ENCODE measurements at regions not wholly inside any gene's neighbourhood (a gene's known extent, or its start where the extent isn't known, plus 50 kb on each side); places are given as distances from the start of the nearest gene placed in this dataset.
"Not testable (repeated sequence)": the region's sequence is repeated elsewhere in the genome, so short reads cannot be mapped to it uniquely, and the experiment has no call there.

DNA sequence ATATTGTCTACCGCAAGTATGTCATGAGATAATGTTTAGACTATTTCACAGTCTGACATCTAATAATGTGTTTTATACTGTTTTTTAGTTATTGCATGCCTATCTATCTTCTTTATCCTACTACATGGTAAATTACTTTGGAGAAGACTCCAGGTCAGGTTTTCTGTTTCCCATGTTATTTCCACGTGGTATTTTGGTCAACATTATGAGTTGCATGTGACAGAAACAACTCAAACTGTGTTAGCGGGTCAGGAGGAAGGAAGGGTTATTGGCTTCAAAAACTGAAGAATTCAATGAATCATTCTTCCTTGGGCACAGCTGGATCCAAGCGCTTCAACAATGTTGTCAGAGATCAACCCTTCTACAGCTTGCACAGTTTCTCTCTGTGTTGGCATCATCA is 252.1 kb upstream of the CCNG1 start:
- no peak for DNase-seq

DNA sequence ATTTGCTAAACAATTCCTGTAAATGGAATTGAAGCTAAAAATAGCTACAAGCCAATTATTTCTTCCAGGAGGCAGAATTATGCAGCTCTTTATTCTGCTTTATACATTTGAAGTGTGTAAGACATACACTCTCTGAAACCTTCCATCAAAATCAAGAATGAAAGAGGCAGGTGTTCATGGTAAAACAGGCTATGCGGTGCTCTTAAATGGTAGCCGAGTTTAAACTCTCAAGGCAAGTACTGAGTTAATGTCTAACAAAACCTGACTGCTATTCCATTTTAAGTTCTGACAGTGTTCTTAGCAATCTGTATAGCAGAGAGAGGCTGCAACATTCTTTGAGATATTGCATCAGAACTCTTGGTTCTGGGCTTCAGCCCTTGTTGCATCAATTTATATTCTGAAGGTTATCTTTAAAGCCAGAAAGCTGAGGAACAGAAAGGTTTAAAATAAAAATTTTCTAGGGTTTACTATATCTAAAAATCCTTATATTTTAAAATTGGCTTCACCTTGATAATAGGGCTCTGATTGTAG is 248.3 kb upstream of the CCNG1 start:
- no peak for DNase-seq

DNA sequence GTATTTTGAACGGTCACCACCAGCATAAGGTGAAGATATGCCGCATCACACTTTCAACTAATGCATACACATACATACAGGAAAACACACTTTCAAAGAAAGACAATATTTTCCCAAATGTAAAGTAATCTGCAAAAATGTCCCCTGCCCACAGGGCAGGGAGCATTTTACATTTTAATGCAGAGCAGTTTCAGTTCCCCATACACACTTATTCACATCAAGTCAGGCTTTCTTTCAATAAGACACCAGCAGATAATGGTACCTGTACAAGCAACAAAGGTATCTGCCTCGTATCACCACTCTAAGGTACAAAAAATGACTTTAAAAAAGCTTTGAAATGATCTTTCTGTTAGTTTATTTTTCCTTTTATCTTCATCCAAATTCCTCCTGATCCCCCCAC is 247.1 kb upstream of the CCNG1 start:
- no peak for DNase-seq

DNA sequence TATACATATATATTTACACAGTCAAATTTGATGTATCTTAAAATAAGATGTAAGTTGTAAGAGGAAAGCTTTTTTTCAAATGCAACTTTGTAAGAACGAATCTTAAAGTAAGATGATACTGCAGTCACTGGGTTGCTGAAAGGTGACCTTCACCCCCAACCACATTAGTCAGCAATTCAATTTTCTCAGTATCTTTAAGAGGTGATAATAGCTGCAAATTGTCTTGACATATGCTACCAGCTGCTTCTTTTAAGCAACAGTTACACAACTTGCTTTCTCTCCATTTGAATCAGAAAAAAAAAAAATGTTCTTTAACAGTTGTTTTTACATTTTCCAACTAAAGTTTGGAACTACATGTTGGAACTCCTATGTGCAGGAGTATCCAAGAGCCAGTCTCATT is 246.6 kb upstream of the CCNG1 start:
- no peak for DNase-seq

DNA sequence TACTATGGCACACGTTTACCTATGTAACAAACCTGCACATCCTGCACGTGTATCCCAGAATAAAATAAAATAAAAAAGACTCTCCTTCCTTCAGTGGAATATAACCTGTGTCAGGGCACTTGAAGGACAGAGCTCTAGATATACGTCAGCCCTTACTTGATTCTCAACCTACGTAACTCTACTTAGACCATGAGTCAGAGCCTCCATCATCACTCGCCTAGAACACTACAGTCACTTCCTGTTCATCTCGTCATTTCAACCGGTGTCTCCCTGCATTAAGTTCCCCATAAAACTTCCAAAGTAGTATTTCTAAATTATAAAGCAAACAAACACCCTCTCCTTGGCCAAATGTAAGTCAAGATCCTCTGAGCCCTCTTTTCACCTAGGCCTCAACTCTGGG is 243.5 kb upstream of the CCNG1 start:
- no peak for DNase-seq

DNA sequence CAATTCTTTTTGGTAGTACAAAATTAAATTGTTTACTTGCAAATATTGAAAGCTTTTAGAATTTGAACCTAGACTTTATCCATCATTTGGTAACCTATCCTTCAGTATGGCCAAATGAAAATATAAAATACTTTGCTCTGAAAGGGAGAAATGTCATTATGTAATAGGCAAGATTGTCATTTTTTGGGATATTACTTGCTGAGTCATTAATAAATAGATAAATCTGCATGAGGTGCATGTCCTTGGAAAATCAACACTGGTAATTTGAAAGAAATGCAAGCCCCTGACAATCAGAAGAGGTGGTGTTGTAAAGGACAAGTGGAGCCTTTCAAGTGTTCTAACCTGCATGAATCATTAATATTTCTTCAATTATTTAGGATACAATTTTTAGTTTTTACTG is 231.8 kb upstream of the CCNG1 start:
- DNase-seq, result no peak

DNA sequence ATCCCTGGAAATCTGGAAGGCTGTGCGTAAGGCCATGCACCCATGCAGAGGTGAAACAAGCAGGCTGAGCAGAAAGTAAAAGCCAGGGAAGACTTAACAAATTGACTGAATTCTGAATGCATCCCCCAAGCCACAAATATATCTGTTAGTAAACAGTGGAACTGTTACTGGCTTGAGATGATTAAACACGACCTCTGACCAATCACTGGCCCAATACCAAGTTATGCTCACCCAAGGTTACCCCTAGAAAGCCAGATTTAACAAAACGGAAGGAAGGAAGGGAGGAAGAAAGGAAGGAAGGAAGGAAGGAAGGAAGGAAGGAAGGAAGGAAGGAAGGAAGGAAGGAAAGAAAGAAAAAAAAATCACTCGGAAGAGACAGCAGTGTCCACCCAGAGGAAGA is 215.8 kb upstream of the CCNG1 start:
- DNase-seq, result no peak

DNA sequence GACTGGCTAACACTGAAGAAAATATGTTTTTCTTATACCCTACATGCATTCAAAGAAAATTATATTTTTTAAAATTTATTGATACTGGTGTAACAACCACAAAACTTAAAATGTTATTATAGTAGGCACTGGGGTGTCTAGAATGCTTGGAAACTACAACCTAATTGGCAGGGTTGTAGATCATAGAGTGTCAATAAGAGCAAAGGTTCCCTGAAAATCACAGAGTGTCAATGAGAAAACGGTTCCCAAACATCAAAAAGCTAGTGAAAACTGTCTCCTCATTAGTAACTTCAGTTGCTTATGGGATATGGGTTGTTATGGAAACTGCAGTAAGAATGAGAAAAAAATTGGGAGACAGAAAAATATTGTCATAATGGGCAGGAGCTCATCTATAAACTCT is 214.4 kb upstream of the CCNG1 start:
- DNase-seq, result no peak

DNA sequence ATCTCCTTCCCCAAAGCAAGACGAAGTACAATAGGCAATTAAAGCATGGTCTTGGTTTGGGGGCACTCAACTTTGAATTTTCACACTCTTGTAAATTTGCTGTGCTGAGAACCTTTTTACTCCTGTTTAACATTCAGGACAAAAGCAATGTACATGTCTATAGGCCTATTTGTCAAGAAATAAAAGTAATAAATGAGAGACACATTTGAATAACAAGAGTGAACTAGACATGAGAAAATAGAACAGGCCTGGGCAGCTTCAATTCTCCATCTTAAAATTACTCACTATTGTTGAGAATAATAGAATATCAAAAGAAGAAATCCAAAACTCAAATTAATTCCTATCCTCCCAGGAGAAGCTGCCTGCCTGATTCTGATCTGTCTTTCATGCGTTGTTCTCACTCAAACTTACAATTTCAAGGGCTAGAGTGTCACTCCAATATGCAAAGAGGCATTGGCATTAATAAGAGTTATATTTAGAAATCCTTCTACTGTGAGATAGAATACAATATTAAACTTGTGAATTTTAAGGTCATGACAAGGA is 192.9 kb upstream of the CCNG1 start:
- no peak for DNase-seq

DNA sequence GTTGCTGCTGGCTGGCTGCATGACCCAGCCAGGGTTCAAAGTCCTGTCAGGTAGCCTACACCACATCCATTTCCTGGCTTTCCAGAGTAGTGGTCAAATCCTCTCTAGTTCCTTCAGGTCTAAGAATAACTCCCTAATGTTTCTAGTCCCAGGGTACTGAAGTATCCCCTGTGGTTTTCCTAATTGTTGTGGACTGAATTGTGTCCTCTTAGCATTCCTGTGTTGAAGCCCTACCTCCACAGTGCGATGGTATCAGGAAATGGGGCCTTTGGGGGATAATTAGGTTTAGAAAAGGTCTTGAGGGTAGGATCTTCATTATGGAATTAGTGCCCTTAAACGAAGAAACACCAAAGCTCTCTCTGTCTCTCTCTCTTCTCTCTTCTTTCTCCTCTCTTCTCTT is 191.8 kb upstream of the CCNG1 start:
- no peak for DNase-seq

DNA sequence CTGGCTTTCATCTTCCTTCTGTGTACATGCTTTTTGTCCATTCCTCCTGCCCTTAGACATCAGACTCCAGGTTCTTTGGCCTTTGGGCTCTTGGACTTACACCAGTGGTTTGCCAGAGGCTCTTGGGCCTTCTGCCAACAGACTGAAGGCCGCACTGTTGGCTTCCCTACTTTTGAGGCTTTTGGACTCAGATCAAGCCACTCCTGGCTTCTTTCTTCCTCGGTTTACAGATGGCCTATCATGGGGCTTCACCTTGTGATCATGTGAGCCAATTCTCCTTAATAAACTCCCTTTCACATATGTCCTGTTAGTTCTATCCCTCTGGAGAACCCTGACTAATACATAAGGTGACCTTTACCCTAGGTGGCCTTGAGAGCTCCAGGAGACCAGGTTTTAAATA is 189.1 kb upstream of the CCNG1 start:
- DNase-seq, result no peak

DNA sequence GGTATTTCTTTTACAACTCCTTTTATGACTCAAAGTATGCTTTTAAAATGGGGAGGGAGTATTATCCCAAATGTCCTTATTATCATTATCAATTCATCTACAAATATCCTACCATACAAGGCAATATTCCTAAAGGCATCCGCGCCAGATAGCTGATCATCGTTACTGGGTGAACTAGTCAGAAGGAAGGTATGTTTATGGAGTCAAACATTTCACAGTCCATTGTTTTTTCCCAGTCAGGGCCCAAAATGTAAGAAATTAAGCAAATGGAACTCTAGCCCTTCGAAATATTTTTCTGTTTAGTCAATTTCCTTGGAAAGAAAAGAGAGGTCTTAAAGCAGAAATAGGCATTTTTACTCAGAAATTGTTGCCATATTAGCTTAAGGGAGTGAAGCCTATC is 188.5 kb upstream of the CCNG1 start:
- no peak for DNase-seq

DNA sequence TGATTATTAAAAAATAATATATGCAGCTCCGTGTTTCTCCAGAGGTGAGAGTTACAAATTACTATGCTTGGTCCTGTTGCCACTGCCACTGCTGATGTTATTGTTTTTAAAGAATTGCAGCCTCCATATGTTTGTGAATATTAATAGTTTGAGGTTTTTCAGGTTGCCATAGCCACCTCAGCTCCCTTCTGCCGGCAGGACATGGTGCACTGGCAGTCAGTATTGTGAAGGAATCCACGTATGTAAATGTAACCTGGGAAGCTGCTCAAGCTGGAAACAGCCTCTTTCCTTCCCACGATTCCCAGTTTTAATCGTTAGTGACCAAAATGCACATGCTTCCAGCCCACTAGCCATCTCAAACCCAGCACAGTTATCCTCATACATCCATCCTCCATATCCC is 184.4 kb upstream of the CCNG1 start:
- no peak for DNase-seq

DNA sequence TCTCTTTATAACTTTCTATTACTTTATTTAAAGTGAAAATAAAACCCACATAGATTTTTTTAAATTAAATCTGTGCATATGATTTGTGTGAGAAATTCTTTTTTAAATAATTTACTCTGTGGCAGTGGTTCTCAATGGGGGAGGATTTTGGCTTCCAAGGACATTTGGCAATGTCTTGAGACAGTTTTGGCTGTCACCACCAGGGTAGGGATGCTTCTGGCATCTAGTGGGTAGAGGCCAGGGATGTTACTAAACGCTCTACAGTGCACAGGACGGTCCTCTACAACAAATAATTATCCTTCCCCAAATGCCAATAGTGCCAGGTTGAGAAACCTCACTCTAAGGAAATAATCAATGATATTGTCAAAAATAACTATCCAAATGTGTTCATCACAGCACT is 177.9 kb upstream of the CCNG1 start:
- no peak for DNase-seq

DNA sequence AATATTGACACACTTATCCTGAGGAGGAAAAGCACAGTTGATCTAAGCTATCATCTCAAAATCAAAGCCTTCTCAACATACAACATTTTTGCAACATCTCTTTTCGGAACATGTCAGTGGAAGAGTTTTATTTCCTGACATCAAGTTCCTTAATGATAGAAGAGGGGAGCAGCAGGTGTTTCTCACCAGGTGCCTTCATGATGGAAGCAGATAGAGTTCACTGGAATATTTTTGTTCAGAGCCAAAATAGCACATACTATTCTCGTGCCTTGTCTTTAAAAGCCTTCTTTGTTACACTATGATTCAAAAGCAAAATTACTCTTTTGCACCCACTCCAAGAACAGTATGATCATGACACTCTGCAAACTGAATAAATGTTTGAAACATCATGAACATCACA is 176.9 kb upstream of the CCNG1 start:
- no peak for DNase-seq

DNA sequence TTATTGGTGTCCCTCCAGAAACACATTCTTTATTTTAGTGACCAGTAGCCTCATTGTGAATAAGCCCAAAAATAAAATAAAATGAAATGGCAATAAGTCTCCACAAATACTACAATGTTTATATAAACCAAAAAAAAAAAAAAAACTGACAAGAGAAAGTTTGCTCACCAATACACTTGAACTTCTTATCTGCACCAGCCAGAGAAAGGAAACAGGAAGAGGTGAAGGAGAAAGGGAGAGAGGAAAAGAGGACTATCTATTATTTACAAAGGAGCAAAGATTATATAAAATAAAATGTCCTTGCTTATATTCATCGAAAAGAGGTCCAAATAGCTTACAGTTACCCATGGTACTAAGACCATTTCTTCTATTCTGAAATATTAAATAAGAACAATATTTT is 176.4 kb upstream of the CCNG1 start:
- DNase-seq, result no peak

DNA sequence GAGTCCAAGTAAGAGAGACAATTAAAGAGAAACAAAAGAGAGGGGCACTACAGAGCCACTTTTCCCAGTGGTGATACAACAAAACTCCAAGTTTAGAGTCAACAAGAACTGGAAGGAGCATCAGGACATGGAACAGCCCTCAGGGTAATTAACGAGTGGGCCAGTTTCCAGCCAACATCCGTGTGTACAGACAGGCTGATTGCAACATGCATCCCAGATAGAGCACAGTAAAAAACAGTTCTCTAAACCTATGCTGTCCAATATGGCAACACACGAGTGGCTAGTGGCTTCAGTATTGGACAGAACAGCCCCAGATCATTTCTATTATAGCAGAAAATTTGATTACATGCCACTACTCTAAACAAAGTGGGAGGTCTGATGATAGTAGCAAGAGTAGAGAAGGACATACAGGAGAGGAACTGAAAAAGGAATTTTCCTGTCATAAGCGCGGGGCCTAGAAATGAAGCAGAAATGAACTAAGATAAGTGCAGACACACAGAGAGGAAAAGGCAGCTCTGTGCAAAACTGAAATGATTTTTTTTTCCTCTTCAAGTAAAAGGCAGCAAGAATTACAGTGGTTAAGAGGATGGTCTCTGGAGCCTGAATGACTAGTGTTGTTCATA is 175.6 kb upstream of the CCNG1 start:
- DNase-seq, result no peak

DNA sequence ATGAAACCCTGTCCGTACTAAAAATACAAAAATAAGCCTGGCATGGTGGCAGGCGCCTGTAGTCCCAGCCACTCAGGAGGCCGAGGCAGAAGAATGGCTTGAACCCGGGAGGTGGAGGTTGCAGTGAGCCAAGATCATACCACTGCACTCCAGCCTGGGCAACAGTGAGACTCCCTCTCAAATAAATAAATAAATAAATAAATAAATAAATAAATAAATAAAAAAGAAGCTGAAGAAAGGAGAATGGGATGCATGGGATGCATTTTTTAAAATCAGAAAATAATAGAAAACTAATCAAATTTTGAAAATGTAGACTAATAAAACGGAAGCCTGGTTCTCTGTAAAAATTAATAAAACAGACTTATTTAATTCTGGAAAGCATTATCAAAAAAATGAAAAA is 171.1 kb upstream of the CCNG1 start:
- DNase-seq, result not testable (repeated sequence)

DNA sequence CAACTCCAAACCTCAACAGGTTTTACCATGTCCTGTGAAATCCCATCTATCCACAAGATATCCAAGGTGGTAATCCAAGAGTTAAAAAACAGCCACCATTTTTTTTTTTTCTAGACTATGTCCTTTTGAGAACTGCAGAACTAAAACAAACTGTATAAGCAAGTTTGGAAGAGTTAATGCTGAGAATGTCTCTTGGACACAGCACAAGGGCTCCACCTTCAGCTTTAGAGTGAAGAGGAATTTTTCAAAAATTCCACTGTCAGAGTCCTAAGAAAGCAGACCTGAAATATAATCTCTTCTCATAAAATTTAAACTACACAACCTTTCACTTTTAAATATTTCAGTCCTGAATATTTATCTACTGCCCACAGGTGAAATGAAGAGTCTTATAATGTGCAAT is 167.8 kb upstream of the CCNG1 start:
- DNase-seq, result no peak

DNA sequence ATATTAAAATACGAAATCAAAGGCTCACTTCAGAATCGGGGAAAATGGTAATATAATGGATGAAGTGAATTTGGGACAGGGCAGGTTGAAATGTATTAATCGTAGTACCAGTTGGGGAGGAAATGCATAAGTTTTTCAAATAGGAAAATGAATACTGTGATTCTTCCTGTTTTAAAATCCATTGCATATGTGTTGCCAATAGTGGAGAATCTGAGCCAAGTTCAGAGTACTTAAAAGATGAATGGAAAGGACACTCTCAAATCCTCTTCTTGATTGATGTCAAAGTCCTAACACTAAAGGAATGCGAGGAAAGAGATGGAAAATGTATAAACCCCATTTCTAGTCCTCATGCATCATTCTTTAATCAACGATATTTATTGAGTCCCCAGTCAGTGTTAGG is 160.9 kb upstream of the CCNG1 start:
- no peak for DNase-seq

DNA sequence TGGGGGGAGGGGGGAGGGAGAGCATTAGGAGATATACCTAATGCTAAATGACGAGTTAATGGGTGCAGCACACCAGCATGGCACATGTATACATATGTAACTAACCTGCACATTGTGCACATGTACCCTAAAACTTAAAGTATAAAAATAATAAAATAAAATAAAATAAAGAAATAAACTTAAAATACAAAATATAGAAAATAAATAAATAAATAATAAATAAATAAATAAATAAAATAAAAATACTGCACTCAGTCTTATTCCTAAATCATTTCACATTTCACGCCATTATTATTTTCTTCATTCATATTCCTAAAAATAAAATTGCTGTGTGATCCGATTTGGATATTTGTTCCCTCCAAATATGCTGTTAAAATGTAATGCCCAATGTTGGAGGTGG is 156.5 kb upstream of the CCNG1 start:
- DNase-seq, result not testable (repeated sequence)

DNA sequence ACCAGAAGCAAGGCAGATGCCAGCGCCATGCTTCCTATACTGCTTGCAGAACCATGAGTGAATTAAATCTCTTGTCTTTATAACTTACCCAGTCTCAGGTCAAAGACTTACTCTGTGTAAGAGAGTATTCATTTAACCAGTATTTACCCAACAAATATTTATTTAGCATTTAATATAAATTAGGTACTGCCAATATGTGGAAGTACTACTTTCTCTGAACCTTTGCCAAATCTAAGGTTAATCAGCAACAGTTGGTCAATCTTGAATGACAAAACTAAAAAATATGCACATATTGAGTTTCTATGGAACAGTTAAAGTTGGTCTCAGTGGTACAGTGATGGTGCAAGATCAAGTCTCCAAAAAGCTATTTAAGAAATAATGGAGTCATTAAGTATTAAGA is 155.9 kb upstream of the CCNG1 start:
- DNase-seq, result no peak

DNA sequence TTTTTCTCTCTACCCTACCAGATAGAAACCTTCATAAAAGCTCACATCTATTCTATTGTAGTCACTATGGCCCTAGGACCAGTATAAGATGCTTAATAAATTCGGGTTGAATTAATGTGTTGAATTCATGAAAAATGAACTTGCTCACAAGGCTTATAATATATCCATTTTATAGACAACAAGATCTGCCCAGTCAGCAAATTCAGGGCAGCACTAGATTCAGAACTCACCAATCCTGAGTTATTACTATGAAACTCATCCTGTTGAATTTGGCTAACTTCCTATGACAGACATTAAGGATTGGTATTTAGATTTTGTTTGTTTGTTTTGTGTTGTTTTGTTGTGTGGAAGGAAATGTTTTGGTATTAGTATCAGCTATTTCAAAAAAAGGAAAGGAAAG is 143.6 kb upstream of the CCNG1 start:
- DNase-seq, result no peak

DNA sequence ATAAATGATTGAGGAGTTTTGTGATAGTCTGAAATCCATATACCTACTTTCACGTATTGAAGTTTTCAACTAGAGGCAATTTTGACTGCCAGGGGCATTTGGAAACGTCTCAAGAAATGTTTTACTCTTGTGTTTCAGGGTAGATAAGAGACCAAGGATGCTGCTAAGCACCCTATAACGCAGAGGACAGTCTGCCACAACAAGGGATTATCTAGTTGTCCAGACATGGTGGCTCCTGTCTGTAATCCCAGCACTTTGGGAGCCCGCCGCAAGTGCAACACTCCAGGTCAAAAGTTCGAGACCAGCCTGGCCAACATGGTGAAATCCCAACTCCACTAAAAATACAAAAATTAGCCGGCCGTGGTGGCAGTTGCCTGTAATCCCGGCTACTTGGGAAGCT is 133.7 kb upstream of the CCNG1 start:
- DNase-seq, result no peak

DNA sequence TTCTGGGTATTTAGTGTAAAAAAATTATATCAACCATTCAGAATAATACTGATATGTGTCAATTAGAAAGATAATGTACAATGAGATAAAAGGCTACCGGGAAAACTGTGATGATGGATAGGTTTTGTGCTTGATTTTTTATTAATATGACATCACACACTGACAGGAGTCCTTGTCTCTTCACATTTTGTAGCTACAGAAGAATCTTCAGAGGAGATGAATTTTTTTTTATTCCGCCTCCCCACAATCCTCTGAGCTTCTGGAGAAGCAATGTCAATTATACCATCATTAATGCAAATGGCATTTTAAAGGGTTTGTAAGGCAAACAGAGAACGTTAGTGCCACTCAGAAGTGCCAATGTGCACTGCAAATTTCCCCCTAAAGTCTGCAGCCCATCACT is 131.7 kb upstream of the CCNG1 start:
- no peak for DNase-seq
